NCI-H82 treated with DMSO at 0.1 percent for 48 hours (cell line): ENCODE measurements at regions not wholly inside any gene's neighbourhood (a gene's known extent, or its start where the extent isn't known, plus 50 kb on each side); places are given as distances from the start of the nearest gene placed in this dataset.
"Not testable (repeated sequence)": the region's sequence is repeated elsewhere in the genome, so short reads cannot be mapped to it uniquely, and the experiment has no call there.

Experiments used
- DNase-seq: peaks from one replicate; lab custom pipeline; 2025; ENCODE audit not compliant: unreplicated experiment; lab: John Stamatoyannopoulos, UW

DNA sequence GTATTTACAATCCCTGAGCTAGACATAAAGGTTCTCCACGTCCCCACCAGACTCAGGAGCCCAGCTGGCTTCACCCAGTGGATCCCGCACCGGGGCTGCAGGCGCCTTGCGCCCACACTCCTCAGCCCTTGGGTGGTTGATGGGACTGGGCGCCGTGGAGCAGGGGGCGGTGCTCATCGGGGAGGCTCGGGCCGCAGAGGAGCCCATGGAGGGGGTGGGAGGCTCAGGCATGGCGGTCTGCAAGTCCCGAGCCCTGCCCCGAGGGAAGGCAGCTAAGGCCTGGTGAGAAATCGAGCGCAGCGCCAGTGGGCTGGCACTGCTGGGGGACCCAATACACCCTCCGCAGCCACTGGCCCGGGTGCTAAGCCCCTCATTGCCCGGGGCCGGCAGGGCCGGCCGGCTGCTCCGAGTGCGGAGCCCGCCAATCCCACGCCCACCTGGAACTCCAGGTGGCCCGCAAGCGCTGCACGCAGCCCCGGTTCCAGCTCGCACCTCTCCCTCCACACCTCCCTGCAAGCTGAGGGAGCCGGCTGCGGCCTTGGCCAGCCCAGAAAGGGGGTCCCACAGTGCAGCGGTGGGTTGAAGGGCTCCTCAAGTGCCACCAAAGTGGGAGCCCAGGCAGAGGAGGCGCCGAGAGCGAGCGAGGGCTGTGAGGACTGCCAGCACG, 260.9 kb upstream of the BTG1 start:
- DNase-seq, result not testable (repeated sequence)

DNA sequence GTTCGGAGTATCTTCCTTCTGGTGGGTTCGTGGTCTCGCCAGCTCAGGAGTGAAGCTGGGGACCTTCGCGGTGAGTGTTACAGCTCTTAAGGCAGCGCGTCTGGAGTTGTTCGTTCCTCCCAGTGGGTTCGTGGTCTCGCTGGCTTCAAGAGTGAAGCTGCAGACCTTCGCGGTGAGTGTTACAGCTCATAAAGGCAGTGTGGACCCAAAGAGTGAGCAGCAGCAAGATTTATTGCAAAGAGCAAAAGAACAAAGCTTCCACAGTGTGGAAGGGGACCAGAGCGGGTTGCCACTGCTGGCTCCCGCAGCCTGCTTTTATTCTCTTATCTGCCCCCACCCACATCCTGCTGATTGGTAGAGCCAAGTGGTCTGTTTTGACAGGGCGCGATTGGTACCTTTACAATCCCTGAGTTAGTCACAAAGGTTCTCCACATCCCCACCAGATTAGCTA, 260.2 kb upstream of the BTG1 start:
- not testable (repeated sequence) for DNase-seq

DNA sequence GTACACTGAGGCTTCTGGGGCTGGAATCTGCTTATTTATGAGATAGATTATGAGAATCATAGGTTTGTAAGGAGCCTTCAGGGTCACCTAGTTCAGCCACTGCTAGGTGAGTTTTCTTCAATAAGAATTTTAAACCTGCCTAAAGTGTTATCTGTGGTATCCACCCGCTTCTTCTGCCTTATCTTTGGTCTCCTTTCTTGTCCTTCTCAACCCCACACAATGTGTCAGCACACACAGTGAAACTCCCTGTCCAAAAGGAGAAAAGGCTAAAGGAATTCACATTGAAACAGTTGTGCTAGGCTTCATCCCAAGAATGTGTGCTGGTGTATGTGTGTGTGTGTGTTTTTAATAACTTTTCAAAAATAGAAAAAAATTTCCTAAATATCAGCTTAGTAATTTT, 259.3 kb upstream of the BTG1 start:
- DNase-seq, result no peak

DNA sequence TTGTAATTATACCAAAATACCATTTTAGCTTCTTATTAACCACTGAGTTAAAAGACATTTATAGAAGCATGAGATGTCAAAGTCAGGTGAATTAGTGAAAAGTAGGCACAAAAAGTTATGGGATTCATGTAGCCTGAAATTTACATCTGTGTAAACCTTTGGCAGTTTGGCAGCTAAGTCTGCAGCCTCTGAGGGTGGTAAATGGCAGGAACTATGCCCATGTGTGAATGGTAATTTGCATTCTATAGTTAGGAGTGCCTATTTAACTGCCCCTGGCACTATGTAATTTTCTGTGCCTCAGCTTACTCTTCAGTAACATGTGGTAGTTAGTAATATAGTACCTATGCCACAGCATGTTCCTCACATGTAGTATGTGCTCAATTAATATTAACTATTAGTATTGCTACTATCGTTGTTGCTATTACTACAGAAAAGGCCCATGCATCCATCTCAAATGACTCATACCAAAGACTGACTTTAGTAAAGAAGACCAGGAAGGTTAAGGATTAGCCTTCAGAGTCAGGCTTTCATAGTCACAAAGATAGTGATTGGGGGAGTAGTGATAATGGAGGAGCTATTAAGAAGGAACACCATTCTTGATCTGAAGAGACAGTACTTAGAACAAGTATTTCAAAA, 258.7 kb upstream of the BTG1 start:
- no peak for DNase-seq

DNA sequence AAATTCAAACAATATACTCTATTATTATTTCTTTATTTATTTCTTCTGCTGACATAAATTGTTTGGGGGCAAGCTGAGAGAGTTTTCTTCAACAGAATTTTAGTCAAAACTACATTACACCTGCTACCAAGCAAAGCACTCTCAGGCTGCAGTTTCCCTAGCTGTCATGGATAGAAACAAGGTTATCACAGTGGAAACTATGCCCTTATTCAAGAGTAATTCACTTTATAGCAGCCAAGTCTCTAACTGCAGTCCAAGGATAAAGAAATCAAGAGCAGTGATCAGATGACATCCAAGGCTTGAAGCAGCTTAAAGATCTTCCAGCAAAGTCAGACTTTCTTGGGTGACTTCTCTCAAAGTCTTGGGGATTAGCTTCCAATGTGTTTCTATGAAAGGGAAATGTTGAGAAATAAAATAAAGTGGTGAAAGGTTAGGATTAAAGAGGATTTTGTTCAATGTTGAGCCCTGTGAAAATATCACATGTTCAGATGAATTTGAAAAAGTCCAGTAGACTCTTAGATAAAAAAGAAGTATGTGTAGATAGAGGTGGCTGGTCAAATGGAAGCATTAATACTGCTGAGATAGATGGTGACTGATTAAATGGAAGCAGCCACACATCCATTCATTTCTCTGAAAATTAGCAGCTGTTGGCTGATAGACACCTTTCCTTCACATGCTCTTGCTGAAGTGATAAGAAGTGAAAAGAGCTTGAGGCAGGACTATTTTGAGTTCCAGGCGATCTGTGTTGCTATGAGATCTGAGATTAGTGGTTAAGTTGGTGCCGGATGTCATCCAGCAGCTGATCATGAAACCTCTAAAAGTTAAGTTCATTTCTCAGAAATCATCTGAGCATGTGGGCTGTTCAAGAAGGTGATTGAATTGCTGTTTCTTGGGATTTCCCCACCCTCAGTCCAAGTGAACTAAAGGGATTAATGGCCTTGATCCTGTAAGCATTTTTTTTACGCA, 257.8 kb upstream of the BTG1 start:
- DNase-seq, result peak; percentile 14

DNA sequence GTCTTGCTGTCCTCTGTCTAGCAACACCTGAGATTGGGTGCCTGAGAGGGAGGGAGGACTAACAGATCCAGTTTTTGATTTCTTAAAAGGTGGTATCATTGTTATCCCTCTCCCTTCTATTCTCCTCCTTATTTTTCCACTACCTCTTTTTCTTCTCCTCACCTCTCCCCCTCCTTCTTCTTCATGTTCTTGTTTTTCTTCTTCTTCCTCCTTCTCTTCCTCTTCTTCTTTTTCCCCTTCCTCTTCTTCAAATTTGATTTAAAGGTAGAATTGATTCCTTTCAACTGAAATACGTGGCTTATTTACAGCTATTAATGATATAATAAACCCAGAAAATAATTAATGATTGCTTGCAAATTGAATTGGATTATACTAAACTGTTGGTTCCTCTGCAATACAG, 256.8 kb upstream of the BTG1 start:
- no peak for DNase-seq

DNA sequence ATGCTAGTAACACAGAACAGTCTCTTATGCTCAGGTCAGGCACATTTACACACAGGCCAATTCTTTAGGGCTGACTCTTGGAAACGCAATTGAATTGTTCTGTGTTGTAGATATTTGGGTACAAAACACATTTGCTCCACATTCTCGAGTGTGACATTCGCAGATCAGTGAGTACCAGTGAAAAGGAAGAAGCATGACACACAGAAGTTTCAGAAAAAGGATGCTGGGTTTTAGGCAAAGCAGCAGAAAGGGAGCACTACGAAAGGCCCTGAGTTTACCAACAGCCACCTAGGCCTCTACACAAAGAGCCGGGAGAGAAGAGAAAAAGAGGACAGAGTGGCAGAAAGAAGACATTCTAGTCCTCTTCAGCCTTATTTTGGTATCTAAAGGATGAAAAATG, 254.4 kb upstream of the BTG1 start:
- no peak for DNase-seq

DNA sequence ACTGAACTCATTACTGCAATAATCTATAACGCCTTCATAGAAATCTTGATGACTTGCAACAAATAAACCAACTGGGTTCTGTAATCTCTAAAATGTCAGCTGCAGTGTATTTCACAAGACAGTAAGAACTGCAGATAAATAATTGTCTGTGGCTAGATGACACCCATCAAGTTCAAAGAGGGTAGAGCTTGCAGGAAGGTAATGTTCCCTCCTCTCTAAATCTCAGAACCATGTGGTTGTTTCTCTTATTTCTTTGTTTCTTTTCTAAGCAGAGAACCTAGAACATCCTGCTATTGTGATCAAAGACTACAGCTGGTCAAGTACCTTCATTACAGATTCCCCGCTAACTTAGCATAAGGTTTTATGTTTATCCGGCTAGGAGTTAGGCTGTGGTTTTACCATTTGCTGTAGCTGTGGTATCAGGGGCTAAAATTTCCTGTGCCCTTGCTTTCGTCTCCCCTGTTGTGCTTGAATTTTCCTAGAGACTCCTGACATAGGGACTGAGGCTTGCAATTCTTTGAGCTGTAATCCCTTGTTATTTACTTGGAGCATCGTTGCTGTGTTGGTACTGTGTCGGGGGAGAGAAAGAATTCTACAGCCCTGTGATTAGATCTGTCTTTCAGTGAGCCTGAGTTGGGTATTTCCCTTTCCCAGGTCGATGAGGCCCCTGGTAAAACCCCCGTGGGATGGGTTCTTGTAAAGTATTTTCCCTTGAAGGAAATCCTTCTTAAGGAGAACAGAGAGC, 253.1 kb upstream of the BTG1 start:
- no peak for DNase-seq

DNA sequence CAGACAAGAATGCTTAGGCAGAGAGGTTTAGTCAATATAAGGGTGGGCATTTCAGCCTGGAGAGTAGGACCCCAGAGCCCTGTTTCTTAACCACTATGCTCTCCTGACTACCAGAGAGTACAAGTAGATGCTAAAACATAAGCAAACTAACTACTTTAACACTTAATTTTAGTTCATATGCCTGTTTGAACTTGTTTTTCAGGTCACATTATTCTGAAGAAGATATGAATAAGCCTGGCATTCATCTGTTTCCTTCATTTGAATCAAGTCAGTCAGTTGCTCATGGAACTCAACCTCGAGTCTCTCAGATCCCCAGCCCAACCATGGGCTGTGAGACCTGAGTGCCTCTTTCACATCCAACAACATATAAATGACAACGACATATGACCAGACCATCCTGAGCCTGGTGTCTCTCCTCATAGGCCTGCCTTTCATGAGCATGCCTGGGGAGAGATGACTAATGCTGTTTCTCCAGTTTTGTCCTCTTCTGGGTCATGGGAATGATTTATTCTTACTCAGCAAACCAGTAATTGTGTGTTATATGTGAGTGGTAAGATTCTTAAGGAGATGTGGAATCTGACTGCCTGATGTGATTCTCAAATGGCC, 251.1 kb upstream of the BTG1 start:
- no peak for DNase-seq

DNA sequence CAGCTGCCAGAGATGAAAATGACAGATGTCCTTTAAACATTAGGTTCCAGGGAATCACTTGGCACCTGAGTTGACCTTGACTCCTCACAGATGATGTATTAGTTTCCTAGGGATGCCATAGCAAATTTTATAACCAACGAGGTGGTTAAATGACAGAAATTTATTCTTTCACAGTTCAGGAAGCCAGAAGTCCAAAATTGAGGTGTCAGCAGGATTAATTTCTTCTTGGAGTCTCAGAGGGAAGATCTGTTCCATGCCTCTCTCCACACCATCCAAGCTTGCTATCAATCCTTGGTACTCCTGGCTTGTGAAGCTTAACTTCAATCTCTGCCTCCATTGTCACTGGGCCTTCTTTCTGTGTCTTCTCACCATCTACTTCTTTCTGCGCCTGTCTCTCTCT, 249.7 kb upstream of the BTG1 start:
- no peak for DNase-seq

DNA sequence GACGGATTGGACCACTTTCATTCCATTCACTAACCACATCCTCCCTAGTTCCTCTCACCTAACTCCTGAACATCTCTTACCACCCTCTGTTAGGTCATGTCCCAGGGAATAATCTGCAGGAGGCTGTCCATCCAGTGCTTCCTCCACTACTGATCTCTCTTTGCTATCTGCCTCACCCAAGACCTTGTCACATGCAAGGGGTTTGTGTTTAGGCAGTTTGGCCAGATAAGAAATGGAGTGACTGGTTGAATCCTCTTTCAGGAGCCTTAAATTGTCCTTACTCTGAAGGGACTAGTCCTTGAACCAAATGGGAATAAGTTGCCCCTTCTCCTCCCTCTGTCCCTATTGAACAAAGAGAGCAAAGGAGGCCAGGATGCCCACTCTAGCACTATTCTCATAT, 249.2 kb upstream of the BTG1 start:
- DNase-seq, result no peak

DNA sequence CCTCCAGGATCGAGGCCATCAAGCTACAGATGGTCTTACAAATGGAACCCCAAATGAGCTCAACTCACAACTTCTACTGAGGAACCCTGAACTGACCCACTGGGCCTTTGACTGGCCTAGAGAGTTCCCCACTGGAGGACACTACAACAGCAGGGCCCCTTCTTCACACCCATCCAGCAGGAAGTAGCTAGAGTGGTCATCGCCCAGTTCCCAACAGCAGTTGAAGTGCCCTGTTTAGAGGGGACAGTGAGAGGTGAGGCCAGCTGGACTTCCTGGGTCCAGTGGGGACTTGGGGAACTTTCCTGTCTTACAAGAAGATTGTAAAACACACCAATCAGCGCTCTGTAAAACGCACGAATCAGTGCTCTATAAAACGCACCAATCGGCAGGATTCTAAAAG, 247.9 kb upstream of the BTG1 start:
- no peak for DNase-seq

DNA sequence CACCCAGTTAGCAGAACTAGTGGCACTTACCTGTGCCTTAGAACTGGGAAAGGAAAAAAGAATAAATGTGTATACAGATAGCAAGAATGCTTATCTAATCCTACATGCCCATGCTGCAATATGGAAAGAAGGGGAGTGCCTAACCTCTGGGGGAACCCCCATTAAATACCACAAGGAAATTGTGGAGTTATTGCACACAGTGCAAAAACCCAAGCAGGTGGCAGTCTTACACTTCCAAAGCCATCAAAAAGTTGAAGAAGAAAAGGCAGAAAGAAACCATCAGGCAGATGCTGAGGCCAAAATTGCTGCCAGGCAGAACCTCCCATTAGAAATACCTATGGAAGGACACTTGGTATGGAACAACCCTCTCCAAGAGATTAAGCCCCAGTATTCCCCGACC, 246.1 kb upstream of the BTG1 start:
- DNase-seq, result not testable (repeated sequence)

DNA sequence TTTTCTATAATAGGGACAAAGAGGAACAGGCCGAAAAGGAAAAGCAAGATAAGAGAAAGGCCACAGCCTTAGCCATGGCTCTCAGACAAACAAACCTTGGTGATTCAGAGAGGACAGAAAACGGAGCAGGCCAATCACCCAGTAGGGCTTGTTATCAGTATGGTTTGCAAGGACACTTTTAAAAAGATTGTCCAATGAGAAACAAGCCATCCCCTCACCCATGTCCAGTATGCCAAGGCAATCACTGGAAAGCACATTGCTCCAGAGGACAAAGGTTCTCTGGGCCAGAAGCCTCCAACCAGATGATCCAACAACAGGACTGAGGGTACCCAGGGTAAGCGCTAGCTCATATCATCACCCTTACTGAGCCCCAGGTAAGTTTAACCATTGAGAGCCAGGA, 243.8 kb upstream of the BTG1 start:
- no peak for DNase-seq

DNA sequence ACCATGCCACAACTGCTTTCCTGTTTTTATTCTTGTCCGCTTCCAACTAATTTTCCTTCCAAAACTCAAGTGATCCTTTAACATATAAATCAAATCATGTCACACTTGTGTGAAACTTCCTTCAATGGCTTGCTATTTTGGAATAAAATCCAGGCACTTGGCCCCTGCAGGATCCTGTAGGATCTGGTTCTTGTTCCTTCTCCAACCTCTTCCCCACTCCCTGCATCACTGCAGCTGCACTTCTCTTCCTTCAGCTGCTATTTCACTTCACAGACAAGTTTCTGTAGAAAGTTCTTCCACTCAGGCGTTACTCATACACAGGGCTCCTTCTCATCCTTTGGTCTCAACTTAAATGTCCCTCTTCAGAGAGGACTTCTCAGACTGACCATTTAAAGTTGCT, 239.7 kb upstream of the BTG1 start:
- DNase-seq, result no peak

DNA sequence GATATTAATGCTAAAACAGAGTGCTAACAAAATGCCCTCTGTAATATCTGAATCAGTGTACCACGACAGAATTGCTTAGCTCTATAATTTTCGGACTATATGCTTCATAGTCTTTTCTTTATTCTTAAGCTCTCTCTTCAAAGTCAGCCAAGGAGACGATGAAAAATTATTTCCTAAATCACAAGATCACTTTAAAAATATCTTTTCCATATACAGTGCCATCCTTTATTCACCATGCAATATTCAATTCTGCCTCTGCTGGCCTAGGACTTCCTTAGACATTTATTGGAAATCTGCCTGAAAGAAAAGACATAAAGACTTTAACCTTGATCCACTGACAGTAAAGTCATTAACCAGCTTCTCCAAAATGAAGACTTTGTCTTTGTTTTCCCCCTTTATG, 238.9 kb upstream of the BTG1 start:
- DNase-seq, result no peak

DNA sequence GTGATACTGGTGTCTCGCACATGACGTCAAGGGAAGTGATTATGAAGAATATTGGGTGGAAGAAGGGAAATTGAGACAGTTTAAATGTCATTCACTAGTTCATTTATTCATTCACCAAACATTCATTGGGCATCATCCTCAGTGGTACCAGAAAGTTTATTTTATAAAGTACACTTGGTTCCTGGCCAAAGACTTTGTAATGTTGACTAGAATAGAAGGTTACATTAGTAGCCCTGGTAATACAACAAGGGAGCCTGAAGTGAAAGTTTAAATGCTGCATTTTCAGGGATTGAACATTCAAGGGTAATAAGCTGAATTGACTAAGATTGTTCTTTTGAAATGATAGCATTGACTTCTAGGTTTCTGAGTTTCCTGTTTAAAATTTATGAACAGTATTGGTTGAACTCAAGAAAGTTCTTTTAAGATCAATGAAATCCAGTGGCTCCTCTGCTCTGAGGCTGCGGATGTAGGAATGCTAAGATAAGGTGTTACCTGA, 236.8 kb upstream of the BTG1 start:
- no peak for DNase-seq

DNA sequence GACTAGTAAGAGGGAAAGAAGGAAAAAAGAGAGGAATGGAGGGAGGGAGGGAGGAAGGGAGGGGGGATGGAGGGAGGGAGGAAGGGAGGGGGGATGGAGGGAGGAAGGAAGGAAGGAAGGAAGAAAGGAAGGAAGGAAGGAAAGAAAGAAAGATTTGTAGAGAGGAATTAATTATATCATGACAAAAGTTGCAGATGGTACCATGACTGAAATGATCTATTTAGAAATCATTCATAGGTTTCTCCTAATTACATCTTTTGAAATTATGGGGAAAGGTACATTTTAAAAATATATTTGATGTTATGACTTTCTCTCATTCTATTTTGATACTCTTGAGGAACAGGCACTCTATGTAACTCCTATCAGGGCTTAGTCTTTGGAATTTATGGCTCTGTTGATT, 236.2 kb upstream of the BTG1 start:
- DNase-seq, result no peak

DNA sequence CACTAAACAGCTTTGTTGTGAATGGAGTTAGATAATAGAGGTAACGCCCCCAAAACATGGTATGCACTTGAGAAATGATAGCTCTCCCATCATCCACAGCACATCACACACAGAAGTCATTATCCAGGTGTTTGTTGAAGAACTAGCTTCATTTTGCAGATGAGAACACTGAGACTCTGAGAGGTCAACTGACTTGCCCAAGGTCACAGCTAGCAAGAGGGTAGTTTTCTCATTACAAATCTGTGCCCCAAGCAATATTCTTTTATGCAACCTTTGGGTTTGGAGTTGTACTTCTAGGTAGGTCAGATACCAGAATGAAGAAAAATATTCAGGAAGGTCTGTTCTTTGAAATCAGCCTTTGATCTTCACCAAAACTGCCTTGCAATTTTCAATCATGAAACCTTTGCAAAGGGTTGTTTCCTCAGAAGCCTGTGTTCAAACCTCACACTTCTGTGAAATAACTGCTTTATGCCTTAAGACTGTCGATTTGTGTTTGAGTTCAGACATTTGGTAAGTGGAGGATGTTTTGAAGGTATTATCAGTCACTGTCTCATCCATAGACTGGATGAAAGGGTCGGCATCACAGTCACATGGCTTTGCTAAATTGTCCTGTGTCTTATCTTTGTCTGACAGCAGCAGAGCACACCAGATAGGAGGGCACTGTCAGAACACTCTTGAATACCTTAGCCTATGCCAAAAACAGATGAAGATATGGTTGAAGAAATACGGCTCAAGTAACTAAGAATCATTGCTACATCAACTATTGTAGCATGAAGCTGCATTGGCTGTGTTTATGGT, 233.2 kb upstream of the BTG1 start:
- DNase-seq, result no peak

DNA sequence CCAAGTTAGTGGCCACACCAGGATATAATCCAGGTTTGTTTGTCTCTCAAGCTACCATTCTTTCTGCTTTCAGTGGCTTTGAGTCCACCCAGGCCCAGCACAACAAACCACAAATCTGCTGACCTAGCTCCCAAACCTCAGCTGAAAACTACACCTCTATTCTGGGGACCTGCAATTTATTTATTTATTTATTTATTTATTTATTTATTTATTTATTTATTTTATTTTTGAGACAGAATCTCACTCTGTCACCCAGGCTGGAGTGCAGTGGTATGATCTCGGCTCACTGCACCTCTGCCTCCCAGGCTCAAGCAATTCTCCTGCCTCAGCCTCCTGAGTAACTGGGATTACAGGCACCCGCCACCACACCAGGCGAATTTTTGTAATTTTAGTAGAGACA, 229.9 kb upstream of the BTG1 start:
- DNase-seq, result not testable (repeated sequence)
